ENCODE measurements at regions not wholly inside any gene's neighbourhood (a gene's known extent, or its start where the extent isn't known, plus 50 kb on each side); places are given as distances from the start of the nearest gene placed in this dataset.

DNA sequence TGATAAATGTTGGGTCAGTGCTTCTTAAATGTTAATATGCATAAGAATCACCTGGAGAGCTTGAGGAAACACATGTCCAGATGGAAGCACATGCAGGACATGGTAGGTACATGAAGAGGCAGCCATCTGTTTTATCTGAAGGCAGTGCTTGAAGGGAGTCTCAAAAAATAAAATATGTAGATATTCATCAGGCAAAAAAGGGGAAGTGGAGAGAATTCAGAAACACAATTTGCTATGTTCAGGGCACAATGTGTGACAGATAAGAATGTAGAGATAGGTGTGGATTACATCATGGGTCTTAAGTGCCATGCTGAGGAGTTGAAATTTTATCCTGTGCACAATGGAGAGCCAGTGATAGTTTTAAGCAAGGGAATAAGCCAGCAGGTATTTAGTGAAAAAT, 59.6 kb upstream of the CASK start:
- TF ChIP-seq CTCF (IDR thresholded peaks at IDR 0.05; ENCODE audit: insufficient read depth, low read length, poor library complexity, severe bottlenecking) (no peak), EZH2phosphoT487 (conservative IDR thresholded peaks at IDR 0.05; ENCODE audit: low read length) (no peak)

Measured in SU-DHL-6 (cell line).